GM23338 (cell line): ENCODE measurements at regions not wholly inside any gene's neighbourhood (a gene's known extent, or its start where the extent isn't known, plus 50 kb on each side); places are given as distances from the start of the nearest gene placed in this dataset. TPM values are rescaled to one million over a fixed set of nuclear protein-coding genes. Genes with fewer than 3 reads are reported as not detected.

Source experiments
- ATAC-seq: fragments of 200-7000 bp; cut with Tn5 transposase; 3 replicates; pipeline ENCODE4 v1.9.1; 2020
- DNase-seq: peaks from one replicate; pipeline ENCODE4 v3.0.0-alpha.2; 2015; ENCODE audit warnings: low spot score
- H2AFZ ChIP-seq: fragments of 200-600 bp; sonication (generic); 2 replicates; pipeline ENCODE4 v1.8.0; 2016; ENCODE audit warnings: antibody characterized with exemption, mild to moderate bottlenecking, moderate library complexity
- H3F3A ChIP-seq: fragments of 200-600 bp; sonication (generic); replicated peaks from 2 replicates; pipeline ENCODE4 v1.8.0; 2017; ENCODE audit warnings: antibody characterized with exemption, mixed run types, low read depth
- H3K27ac ChIP-seq: fragments of 200-600 bp; sonication (generic); 2 replicates; pipeline ENCODE4 v1.6.1; 2016; ENCODE audit warnings: low read depth
- H3K27me3 ChIP-seq: fragments of 200-600 bp; sonication (generic); 2 replicates; pipeline ENCODE4 v1.8.0; 2016; ENCODE audit warnings: mild to moderate bottlenecking, mixed run types, moderate library complexity; ENCODE audit not compliant: insufficient read depth
- H3K36me3 ChIP-seq: fragments of 200-600 bp; sonication (generic); 2 replicates; pipeline ENCODE4 v1.8.0; 2016; ENCODE audit warnings: mild to moderate bottlenecking; ENCODE audit not compliant: insufficient read depth
- H3K4me1 ChIP-seq: fragments of 200-600 bp; sonication (generic); 2 replicates; pipeline ENCODE4 v1.8.0; 2016; ENCODE audit warnings: mild to moderate bottlenecking, moderate library complexity; ENCODE audit not compliant: insufficient read depth
- H3K4me2 ChIP-seq: fragments of 200-600 bp; sonication (generic); 2 replicates; pipeline ENCODE4 v1.7.1; 2017; ENCODE audit warnings: mixed run types
- H3K4me3 ChIP-seq: fragments of 200-600 bp; sonication (generic); 2 replicates; pipeline ENCODE4 v1.6.1; 2016; ENCODE audit warnings: mixed run types
- H3K79me2 ChIP-seq: fragments of 200-600 bp; sonication (generic); replicated peaks from 2 replicates; pipeline ENCODE4 v1.8.0; 2017; ENCODE audit warnings: mild to moderate bottlenecking; ENCODE audit not compliant: insufficient read depth
- H3K9me2 ChIP-seq: fragments of 200-600 bp; sonication (generic); 2 replicates; pipeline ENCODE4 v1.8.0; 2017; ENCODE audit not compliant: insufficient read depth
- H4K20me1 ChIP-seq: fragments of 200-600 bp; sonication (generic); replicated peaks from 2 replicates; pipeline ENCODE4 v1.8.0; 2017; ENCODE audit warnings: mild to moderate bottlenecking; ENCODE audit not compliant: insufficient read depth
- H3K27ac Mint-ChIP-seq: 2 replicates; pipeline ENCODE4 v1.8.0; 2020; ENCODE audit warnings: inconsistent platforms, mild to moderate bottlenecking, moderate library complexity, mixed read lengths
- H3K27me3 Mint-ChIP-seq: 3 replicates; pipeline ENCODE4 v1.8.0; 2022; ENCODE audit warnings: low read depth, mild to moderate bottlenecking, moderate library complexity, mixed read lengths, inconsistent platforms; ENCODE audit not compliant: insufficient read depth, poor library complexity
- H3K36me3 Mint-ChIP-seq: 3 replicates; pipeline ENCODE4 v1.8.0; 2021; ENCODE audit warnings: low read depth, mild to moderate bottlenecking, inconsistent platforms, moderate library complexity, mixed read lengths
- H3K4me1 Mint-ChIP-seq: 3 replicates; pipeline ENCODE4 v1.8.0; 2020; ENCODE audit warnings: mild to moderate bottlenecking, inconsistent platforms, mixed read lengths
- H3K4me3 Mint-ChIP-seq: 3 replicates; pipeline ENCODE4 v1.8.0; 2021; ENCODE audit warnings: moderate library complexity, mild to moderate bottlenecking, inconsistent platforms, mixed read lengths
- H3K9me3 Mint-ChIP-seq: 3 replicates; pipeline ENCODE4 v1.8.0; 2020; ENCODE audit warnings: moderate library complexity, mild to moderate bottlenecking, inconsistent platforms, mixed read lengths
- CTCF ChIP-seq, 2 experiments: fragments of 200-600 bp in 1 of 2; sonication (generic) in 1 of 2; conservative IDR thresholded peaks; 2 replicates each; pipeline versions ENCODE4 v1.5.1 to v1.6.1; 2016 to 2017; ENCODE audit warnings: antibody characterized with exemption in 2 of 2, low read depth in 2 of 2, mild to moderate bottlenecking in 2 of 2, moderate library complexity in 1 of 2
- ETS1 ChIP-seq: IDR thresholded peaks from 2 replicates; pipeline ENCODE4 v1.6.1; 2016; ENCODE audit warnings: antibody characterized with exemption
- EZH2phosphoT487 ChIP-seq: fragments of 200-600 bp; sonication (generic); IDR thresholded peaks from one replicate; pipeline ENCODE4 v1.8.1; 2018; ENCODE audit warnings: antibody characterized with exemption; ENCODE audit not compliant: unreplicated experiment
- NANOG ChIP-seq: IDR thresholded peaks from 2 replicates; pipeline ENCODE4 v1.6.1; 2016; ENCODE audit warnings: antibody characterized with exemption, borderline replicate concordance
- STAT1 ChIP-seq: IDR thresholded peaks from one replicate; pipeline ENCODE4 v1.6.1; 2016; ENCODE audit warnings: antibody characterized with exemption; ENCODE audit not compliant: unreplicated experiment
- small RNA-seq: library from RNA; depleted of rRNA; stranded (forward); fragments of <200 nt; gene quantifications from one replicate; pipeline ENCODE3, GENCODE V24; 2014; ENCODE audit warnings: low replicate concordance

GRCh38 chr12:68560851-68561422, 49.8 kb upstream of the RAP1B start:
- H3K4me2 ChIP-seq: no peak overlapping the region
- Mint-ChIP-seq H3K4me1 (peaks cover 10% of the 10 kb centered on the region), H3K4me3 (no peak overlapping the region), H3K27me3 (peaks cover 2% of the 10 kb centered on the region), H3K9me3 (no peaks in the 10 kb centered on the region), H3K27ac (no peak overlapping the region), H3K36me3 (no peaks in the 10 kb centered on the region)
- TF ChIP-seq ETS1: no peak
- TF ChIP-seq STAT1: no peak
- no peak for TF ChIP-seq EZH2phosphoT487
- no peak for TF ChIP-seq NANOG
- TF ChIP-seq CTCF (conservative IDR thresholded peaks at IDR 0.05; ENCODE audit: low read depth in 2 of 2): no peak
- H3K9me2 ChIP-seq: 0 out of 2 replicates have a peak, but pooled peaks cover 5% of the 10 kb centered on the region
- no peaks in the 10 kb centered on the region for H4K20me1 ChIP-seq
- DNase-seq: no peak
- H3K4me3 ChIP-seq: no peak overlapping the region
- no peaks in the 10 kb centered on the region for H3K79me2 ChIP-seq
- H3F3A ChIP-seq: no peaks in the 10 kb centered on the region
- no peak for ATAC-seq
- H3K27me3 ChIP-seq: no peaks in the 10 kb centered on the region
- H3K4me1 ChIP-seq: 0 out of 2 replicates have a peak, but pooled peaks cover 2% of the 10 kb centered on the region
- H3K36me3 ChIP-seq: no peaks in the 10 kb centered on the region
- H2AFZ ChIP-seq: no peak overlapping the region
- no peak overlapping the region for H3K27ac ChIP-seq

Small RNAs in the stretch of these regions (small RNA-seq; reads per million reads assigned to genes)
- gene AC008033.2: not detected
